GM20000 (cell line): ENCODE measurements at regions not wholly inside any gene's neighbourhood (a gene's known extent, or its start where the extent isn't known, plus 50 kb on each side); places are given as distances from the start of the nearest gene placed in this dataset.

Experiments used
- DNase-seq: peaks from one replicate; pipeline ENCODE4 v3.0.0; 2012; ENCODE audit warnings: low spot score
- CTCF ChIP-seq: IDR thresholded peaks from 2 replicates; pipeline ENCODE4 v1.5.1; 2012; ENCODE audit warnings: mild to moderate bottlenecking, control low read depth; ENCODE audit errors: extremely low read depth, missing control alignments

DNA sequence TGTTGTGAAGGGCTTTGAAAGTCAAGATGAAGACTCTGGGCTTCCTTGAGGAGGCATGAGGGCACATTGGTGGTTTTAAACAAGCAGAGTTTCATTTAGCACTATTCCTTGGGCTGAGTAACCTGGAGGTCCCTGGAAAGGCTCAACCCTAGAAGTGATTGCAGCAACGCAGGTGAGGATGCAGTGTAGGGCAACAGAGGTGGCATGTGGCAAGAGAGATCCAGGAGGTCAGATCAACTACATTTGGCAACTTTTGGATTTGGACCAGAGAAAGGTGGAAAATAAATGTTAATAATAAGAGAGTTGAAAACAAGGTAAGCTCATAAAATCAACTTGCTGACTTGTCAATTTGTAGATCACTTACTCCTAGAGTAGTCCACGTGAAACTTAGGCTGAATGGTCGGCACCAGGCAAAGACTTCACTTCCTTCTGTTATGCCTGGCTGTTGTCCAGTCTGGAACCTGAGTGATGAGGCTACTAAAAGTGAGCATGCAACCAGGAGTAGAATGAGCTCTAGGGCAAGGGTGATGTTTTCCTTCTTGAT lies 414.6 kb upstream of the ZMIZ1 start:
- TF ChIP-seq CTCF, result no peak
- DNase-seq, result no peak

- no peak for DNase-seq
- no peak for TF ChIP-seq CTCF
Measured at GRCh38 chr10:78655979-78656378, 412.8 kb upstream of the ZMIZ1 start.

DNA sequence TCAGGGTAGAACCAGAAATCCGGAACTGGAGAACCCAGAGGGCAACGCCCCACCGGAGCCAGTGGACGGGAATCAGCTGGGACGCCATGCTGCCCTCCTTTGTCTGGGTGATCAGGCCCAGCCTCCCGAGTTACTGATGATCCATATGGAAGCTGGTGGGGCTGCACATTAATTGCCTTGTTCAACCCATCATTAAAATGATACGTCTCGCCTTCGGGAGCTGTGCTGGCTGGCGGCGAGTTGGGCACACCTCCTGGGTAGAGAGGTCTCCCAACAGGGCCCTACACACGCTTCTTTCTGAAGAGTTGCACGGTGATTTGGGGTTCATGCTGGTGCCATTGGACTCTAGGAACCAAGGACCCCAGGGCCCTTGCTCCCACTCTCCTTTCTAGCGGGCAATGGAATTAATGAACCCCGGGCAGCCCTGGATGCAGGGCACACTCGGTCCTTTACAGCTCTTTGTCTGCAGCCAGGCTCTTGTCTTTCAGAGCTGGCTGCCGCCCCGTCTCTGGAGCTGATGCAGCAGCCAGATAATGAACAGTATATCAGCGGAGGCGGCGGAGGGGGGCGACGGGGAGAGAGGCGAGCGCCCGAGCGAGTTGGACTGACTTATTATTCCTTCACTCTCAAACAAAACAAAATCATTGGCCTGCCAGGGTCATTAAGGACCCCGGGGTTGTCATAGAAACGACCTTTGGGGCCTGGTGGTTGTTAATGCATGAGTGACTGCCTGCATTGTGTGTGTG lies 412.2 kb upstream of the ZMIZ1 start:
- no peak for TF ChIP-seq CTCF

DNA sequence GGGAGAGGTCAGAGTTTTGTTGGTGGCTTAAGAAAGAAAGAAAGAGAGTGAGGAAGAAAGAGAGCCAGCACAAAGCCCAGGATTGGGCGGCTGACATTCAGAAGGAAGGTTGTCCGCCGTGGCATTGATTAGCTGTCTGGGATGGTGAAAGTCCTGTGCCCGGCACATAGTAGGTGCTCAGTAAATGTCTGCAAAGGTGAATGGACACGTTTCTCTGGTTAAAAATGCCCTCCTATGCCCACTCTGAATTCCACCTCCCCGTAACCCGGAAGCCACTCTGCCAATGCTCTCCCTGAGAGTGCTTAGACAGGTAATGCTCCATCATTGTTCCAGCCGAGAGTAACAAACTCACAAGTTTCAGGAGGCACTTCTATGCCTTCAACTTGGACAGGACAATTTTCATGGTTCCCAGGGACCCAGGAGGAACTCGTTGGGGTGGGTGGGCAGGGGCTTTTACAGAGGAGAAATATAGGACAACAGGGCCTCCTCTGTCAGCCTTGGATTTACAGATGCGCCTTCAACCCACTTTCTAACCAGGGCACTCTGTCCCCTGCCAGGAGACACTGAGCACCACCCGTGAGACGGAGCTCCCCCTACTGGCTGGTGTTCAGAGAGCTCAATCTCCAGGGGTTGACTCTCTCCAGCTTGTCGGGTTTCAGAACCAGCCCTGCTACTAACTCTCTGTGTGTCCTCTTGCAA lies 411.5 kb upstream of the ZMIZ1 start:
- peak; percentile 80 for TF ChIP-seq CTCF
- peak; percentile 72 for DNase-seq

More for the DNA sequence above, 412.2 kb upstream of the ZMIZ1 start:
- no peak for DNase-seq

GRCh38 chr10:78657862-78658165 lies 411.0 kb upstream of the ZMIZ1 start:
- no peak for TF ChIP-seq CTCF
- no peak for DNase-seq

GRCh38 chr10:78658645-78659597 lies 409.8 kb upstream of the ZMIZ1 start:
- TF ChIP-seq CTCF, result no peak
- peak; percentile 26 for DNase-seq
